ENCODE measurements at regions not wholly inside any gene's neighbourhood (a gene's known extent, or its start where the extent isn't known, plus 50 kb on each side); places are given as distances from the start of the nearest gene placed in this dataset.

DNA sequence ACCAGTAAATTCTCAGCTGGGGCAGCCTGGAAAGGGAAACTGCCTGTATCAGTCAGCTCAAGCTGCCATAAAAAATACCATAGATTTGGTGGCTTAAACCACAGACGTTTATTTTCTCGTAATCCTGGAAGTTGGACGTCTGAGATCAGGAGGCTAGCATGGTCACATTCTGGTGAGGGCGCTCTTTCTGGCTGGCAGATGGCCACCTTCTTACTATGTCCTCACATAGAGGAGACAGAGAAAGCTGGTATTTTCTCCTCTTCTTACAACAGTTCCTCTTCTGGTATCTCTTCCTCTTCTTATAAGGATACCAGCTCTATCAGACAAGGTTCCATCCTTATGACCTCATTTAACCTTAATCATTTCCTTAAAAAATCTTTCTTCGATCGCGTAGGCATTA is 50.5 kb upstream of the RFX3 start:
- H3K4me1 ChIP-seq (ENCODE audit: low read depth, poor library complexity, severe bottlenecking): peaks cover 4% of the 10 kb centered on the region
- no peak overlapping the region for H3K4me3 ChIP-seq (IDR thresholded peaks at IDR 0.05; ENCODE audit: insufficient read depth, low read depth, low read length)
- H3K4me2 ChIP-seq: no peak overlapping the region
- H4K20me1 ChIP-seq (ENCODE audit: insufficient read depth): no peaks in the 10 kb centered on the region
- no peaks in the 10 kb centered on the region for H3K36me3 ChIP-seq (ENCODE audit: insufficient read depth)
- TF ChIP-seq, protein P1, sequence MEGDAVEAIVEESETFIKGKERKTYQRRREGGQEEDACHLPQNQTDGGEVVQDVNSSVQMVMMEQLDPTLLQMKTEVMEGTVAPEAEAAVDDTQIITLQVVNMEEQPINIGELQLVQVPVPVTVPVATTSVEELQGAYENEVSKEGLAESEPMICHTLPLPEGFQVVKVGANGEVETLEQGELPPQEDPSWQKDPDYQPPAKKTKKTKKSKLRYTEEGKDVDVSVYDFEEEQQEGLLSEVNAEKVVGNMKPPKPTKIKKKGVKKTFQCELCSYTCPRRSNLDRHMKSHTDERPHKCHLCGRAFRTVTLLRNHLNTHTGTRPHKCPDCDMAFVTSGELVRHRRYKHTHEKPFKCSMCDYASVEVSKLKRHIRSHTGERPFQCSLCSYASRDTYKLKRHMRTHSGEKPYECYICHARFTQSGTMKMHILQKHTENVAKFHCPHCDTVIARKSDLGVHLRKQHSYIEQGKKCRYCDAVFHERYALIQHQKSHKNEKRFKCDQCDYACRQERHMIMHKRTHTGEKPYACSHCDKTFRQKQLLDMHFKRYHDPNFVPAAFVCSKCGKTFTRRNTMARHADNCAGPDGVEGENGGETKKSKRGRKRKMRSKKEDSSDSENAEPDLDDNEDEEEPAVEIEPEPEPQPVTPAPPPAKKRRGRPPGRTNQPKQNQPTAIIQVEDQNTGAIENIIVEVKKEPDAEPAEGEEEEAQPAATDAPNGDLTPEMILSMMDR (conservative IDR thresholded peaks at IDR 0.05; ENCODE audit: low read depth, low read length): no peak
- no peaks in the 10 kb centered on the region for H3K27me3 ChIP-seq (ENCODE audit: insufficient read depth, low read depth)
- no peaks in the 10 kb centered on the region for H3K79me2 ChIP-seq (ENCODE audit: insufficient read depth, low read depth)
- H3K27ac ChIP-seq: no peak overlapping the region
- no peak overlapping the region for H3K9ac ChIP-seq
- H2AFZ ChIP-seq (ENCODE audit: low read depth): no peak overlapping the region

GRCh38 chr9:3575821-3576220 is 50.0 kb upstream of the RFX3 start:
- no peaks in the 10 kb centered on the region for H3K27me3 ChIP-seq (ENCODE audit: insufficient read depth, low read depth)
- H3K36me3 ChIP-seq (ENCODE audit: insufficient read depth): no peaks in the 10 kb centered on the region
- TF ChIP-seq, protein P1 (conservative IDR thresholded peaks at IDR 0.05; ENCODE audit: low read depth, low read length): no peak
- H3K4me1 ChIP-seq (ENCODE audit: low read depth, poor library complexity, severe bottlenecking): peaks cover 4% of the 10 kb centered on the region
- H4K20me1 ChIP-seq (ENCODE audit: insufficient read depth): no peaks in the 10 kb centered on the region
- H3K4me2 ChIP-seq: no peak overlapping the region
- no peak overlapping the region for H3K9ac ChIP-seq
- H3K4me3 ChIP-seq (IDR thresholded peaks at IDR 0.05; ENCODE audit: insufficient read depth, low read depth, low read length): no peak overlapping the region
- no peaks in the 10 kb centered on the region for H3K79me2 ChIP-seq (ENCODE audit: insufficient read depth, low read depth)
- H2AFZ ChIP-seq (ENCODE audit: low read depth): no peak overlapping the region
- H3K27ac ChIP-seq: no peak overlapping the region
